Mesodermal cell (in vitro differentiated cells): ENCODE measurements at regions not wholly inside any gene's neighbourhood (a gene's known extent, or its start where the extent isn't known, plus 50 kb on each side); places are given as distances from the start of the nearest gene placed in this dataset.
"Not testable (repeated sequence)": the region's sequence is repeated elsewhere in the genome, so short reads cannot be mapped to it uniquely, and the experiment has no call there.

ENCODE experiments used
- H3K27ac ChIP-seq: 2 replicates; pipeline ENCODE4 v1.7.0; 2013; ENCODE audit warnings: mild to moderate bottlenecking, low read depth, low read length, moderate library complexity; ENCODE audit not compliant: severe bottlenecking
- H3K36me3 ChIP-seq: 2 replicates; pipeline ENCODE4 v1.7.1; 2013; ENCODE audit warnings: mild to moderate bottlenecking, low read length, moderate library complexity; ENCODE audit not compliant: control insufficient read depth, insufficient read depth
- H3K4me1 ChIP-seq: one replicate; pipeline ENCODE4 v1.7.1; 2013; ENCODE audit warnings: mild to moderate bottlenecking, low read length; ENCODE audit not compliant: insufficient read depth, control insufficient read depth, poor library complexity, severe bottlenecking
- H3K4me3 ChIP-seq: 2 replicates; pipeline ENCODE4 v1.7.0; 2013; ENCODE audit warnings: low read length, control low read depth, mild to moderate bottlenecking; ENCODE audit not compliant: insufficient read depth, poor library complexity, severe bottlenecking; ENCODE audit errors: extremely low read depth
- H3K9me3 ChIP-seq: 2 replicates; pipeline ENCODE4 v1.7.1; 2013; ENCODE audit warnings: mild to moderate bottlenecking, low read length, moderate library complexity; ENCODE audit not compliant: control insufficient read depth
- WGBS, 2 experiments: methylation state at CpG; one replicate each; pipeline ENCODE4 v1.1.5; 2013; ENCODE audit warnings: missing lambda C conversion rate in 2 of 2; ENCODE audit not compliant: insufficient coverage in 2 of 2; 5-methylcytosine and 5-hydroxymethylcytosine counted together

- no peak overlapping the region for H3K27ac ChIP-seq
- WGBS, 2 experiments = 95 to 100% methylated on average over 1 to 4 of the region's 5 CpGs
- no peak overlapping the region for H3K4me3 ChIP-seq
- no peaks in the 10 kb centered on the region for H3K4me1 ChIP-seq
- H3K9me3 ChIP-seq = no peaks in the 10 kb centered on the region
- H3K36me3 ChIP-seq = peaks cover 39% of the 10 kb centered on the region
These were observed 80.4 kb upstream of the GARIN1A start for GRCh38 chr7:128591705-128592104.

GRCh38 chr7:128592209-128592608 is 79.9 kb upstream of the GARIN1A start:
- WGBS, 2 experiments = no CpG with 5 or more reads among the region's 3 CpGs
- not testable (repeated sequence) for H3K4me3 ChIP-seq, H3K27ac ChIP-seq, H3K9me3 ChIP-seq, H3K4me1 ChIP-seq
- peaks cover 41% of the 10 kb centered on the region for H3K36me3 ChIP-seq

GRCh38 chr7:128594061-128594460 is 78.0 kb upstream of the GARIN1A start:
- not testable (repeated sequence) for H3K4me1 ChIP-seq, H3K27ac ChIP-seq, H3K9me3 ChIP-seq, H3K4me3 ChIP-seq
- 92 to 100% methylated on average over 3 to 5 of the region's 6 CpGs for WGBS, 2 experiments
- peaks cover 43% of the 10 kb centered on the region for H3K36me3 ChIP-seq

GRCh38 chr7:128596336-128597128 is 75.6 kb upstream of the GARIN1A start:
- not testable (repeated sequence) for H3K9me3 ChIP-seq, H3K4me3 ChIP-seq, H3K4me1 ChIP-seq, H3K27ac ChIP-seq
- peaks cover 53% of the 10 kb centered on the region for H3K36me3 ChIP-seq
- 83 to 100% methylated on average over 1 to 2 of the region's 8 CpGs for WGBS, 2 experiments

GRCh38 chr7:128598946-128599345 is 73.1 kb upstream of the GARIN1A start:
- not testable (repeated sequence) for H3K4me3 ChIP-seq, H3K27ac ChIP-seq, H3K4me1 ChIP-seq, H3K9me3 ChIP-seq
- peaks cover 45% of the 10 kb centered on the region for H3K36me3 ChIP-seq
- 83 to 95% methylated on average over 1 to 2 of the region's 5 CpGs for WGBS, 2 experiments

GRCh38 chr7:128608678-128609421 is 63.2 kb upstream of the GARIN1A start:
- not testable (repeated sequence) for H3K4me3 ChIP-seq, H3K27ac ChIP-seq, H3K9me3 ChIP-seq, H3K4me1 ChIP-seq
- 65 to 100% methylated on average over 1 to 3 of the region's 6 CpGs for WGBS, 2 experiments
- H3K36me3 ChIP-seq = peaks cover 28% of the 10 kb centered on the region

- H3K27ac ChIP-seq, H3K4me1 ChIP-seq, H3K4me3 ChIP-seq, H3K9me3 ChIP-seq: not testable (repeated sequence)
- peaks cover 21% of the 10 kb centered on the region for H3K36me3 ChIP-seq
- WGBS, 2 experiments = no CpG with 5 or more reads among the region's 3 CpGs
These were observed 58.7 kb upstream of the GARIN1A start for GRCh38 chr7:128613366-128613765.

- H3K36me3 ChIP-seq = peaks cover 29% of the 10 kb centered on the region
- H3K27ac ChIP-seq, H3K4me1 ChIP-seq, H3K4me3 ChIP-seq, H3K9me3 ChIP-seq: not testable (repeated sequence)
- 80 to 100% methylated on average over 1 of the region's 2 CpGs for WGBS, 2 experiments
These were observed 57.3 kb upstream of the GARIN1A start for GRCh38 chr7:128614812-128615211.

GRCh38 chr7:128616799-128617198 is 55.3 kb upstream of the GARIN1A start:
- not testable (repeated sequence) for H3K9me3 ChIP-seq, H3K27ac ChIP-seq, H3K4me1 ChIP-seq, H3K4me3 ChIP-seq
- H3K36me3 ChIP-seq = peaks cover 28% of the 10 kb centered on the region
- WGBS, 2 experiments = no CpG with 5 or more reads among the region's 4 CpGs
